H9 (cell line): ENCODE measurements at regions not wholly inside any gene's neighbourhood (a gene's known extent, or its start where the extent isn't known, plus 50 kb on each side); places are given as distances from the start of the nearest gene placed in this dataset.

Experiments used
- DNase-seq: peaks from one replicate; pipeline ENCODE4 v3.0.0-alpha.2; 2017
- H2AFZ ChIP-seq: one replicate; pipeline ENCODE4 v1.6.1; 2013; ENCODE audit warnings: mild to moderate bottlenecking, low read length, control low read depth, moderate library complexity
- H2AK5ac ChIP-seq: 2 replicates; pipeline ENCODE4 v1.6.1; 2013; ENCODE audit warnings: low read length, control low read depth, mixed read lengths; ENCODE audit not compliant: insufficient read length
- H2BK120ac ChIP-seq: one replicate; pipeline ENCODE4 v1.6.1; 2013; ENCODE audit warnings: low read depth, mild to moderate bottlenecking, low read length, control low read depth, inconsistent platforms; ENCODE audit not compliant: poor library complexity, severe bottlenecking
- H2BK12ac ChIP-seq: 2 replicates; pipeline ENCODE4 v1.6.1; 2013; ENCODE audit warnings: low read length, control low read depth, mixed read lengths, low read depth; ENCODE audit not compliant: insufficient read length
- H2BK15ac ChIP-seq: 2 replicates; pipeline ENCODE4 v1.6.1; 2013; ENCODE audit warnings: low read depth, low read length, control low read depth
- H2BK20ac ChIP-seq: one replicate; pipeline ENCODE4 v1.6.1; 2013; ENCODE audit warnings: low read depth, mild to moderate bottlenecking, low read length, control low read depth, inconsistent platforms; ENCODE audit not compliant: poor library complexity, severe bottlenecking
- H2BK5ac ChIP-seq: 2 replicates; pipeline ENCODE4 v1.6.1; 2013; ENCODE audit warnings: low read length, control low read depth, mixed read lengths; ENCODE audit not compliant: insufficient read length
- H3K14ac ChIP-seq: 2 replicates; pipeline ENCODE4 v1.6.1; 2013; ENCODE audit warnings: low read length, control low read depth; ENCODE audit not compliant: insufficient read depth
- H3K18ac ChIP-seq: 2 replicates; pipeline ENCODE4 v1.6.1; 2013; ENCODE audit warnings: low read depth, mild to moderate bottlenecking, mixed read lengths, low read length, control low read depth; ENCODE audit not compliant: insufficient read length
- H3K23ac ChIP-seq: 2 replicates; pipeline ENCODE4 v1.6.1; 2013; ENCODE audit warnings: low read length, control low read depth, mixed read lengths, low read depth; ENCODE audit not compliant: insufficient read length
- H3K23me2 ChIP-seq: 2 replicates; pipeline ENCODE4 v1.6.1; 2013; ENCODE audit warnings: low read depth, mild to moderate bottlenecking, mixed read lengths, low read length, control low read depth; ENCODE audit not compliant: insufficient read length, poor library complexity, severe bottlenecking
- H3K27ac ChIP-seq: 2 replicates; pipeline ENCODE4 v1.5.1; 2013; ENCODE audit warnings: low read length, control low read depth, mixed read lengths, low read depth; ENCODE audit not compliant: insufficient read length
- H3K27me3 ChIP-seq: 2 replicates; pipeline ENCODE4 v1.6.1; 2013; ENCODE audit warnings: low read length, control low read depth, inconsistent platforms; ENCODE audit not compliant: insufficient read depth
- H3K4ac ChIP-seq: 2 replicates; pipeline ENCODE4 v1.6.1; 2013; ENCODE audit warnings: low read depth, mild to moderate bottlenecking, control low read depth, inconsistent platforms, low read length, moderate library complexity
- H3K4me1 ChIP-seq: 2 replicates; pipeline ENCODE4 v1.6.1; 2013; ENCODE audit warnings: low read length, control low read depth, inconsistent platforms; ENCODE audit not compliant: insufficient read depth
- H3K4me2 ChIP-seq: 2 replicates; pipeline ENCODE4 v1.6.1; 2013; ENCODE audit warnings: low read length, control low read depth, mixed read lengths; ENCODE audit not compliant: insufficient read length, insufficient read depth
- H3K56ac ChIP-seq: 2 replicates; pipeline ENCODE4 v1.6.1; 2013; ENCODE audit warnings: low read depth, mild to moderate bottlenecking, mixed read lengths, low read length, control low read depth; ENCODE audit not compliant: insufficient read length
- H3K79me1 ChIP-seq: 2 replicates; pipeline ENCODE4 v1.6.1; 2013; ENCODE audit warnings: low read depth, mild to moderate bottlenecking, moderate library complexity, low read length, control low read depth, inconsistent platforms; ENCODE audit not compliant: insufficient read depth, poor library complexity, severe bottlenecking
- H3K79me2 ChIP-seq: 2 replicates; pipeline ENCODE4 v1.6.1; 2013; ENCODE audit warnings: low read length, control low read depth, inconsistent platforms; ENCODE audit not compliant: insufficient read depth
- H3K9ac ChIP-seq: 2 replicates; pipeline ENCODE4 v1.6.1; 2013; ENCODE audit warnings: low read length, control low read depth, mixed read lengths; ENCODE audit not compliant: insufficient read length; ENCODE audit errors: extremely low read depth
- H3K9me3 ChIP-seq: one replicate; pipeline ENCODE4 v1.6.1; 2013; ENCODE audit warnings: low read depth, low read length, inconsistent platforms; ENCODE audit not compliant: control insufficient read depth
- H3T11ph ChIP-seq: one replicate; pipeline ENCODE4 v1.6.1; 2013; ENCODE audit warnings: mild to moderate bottlenecking, low read length, control low read depth, inconsistent platforms
- H4K20me1 ChIP-seq: one replicate; pipeline ENCODE4 v1.6.1; 2013; ENCODE audit not compliant: control insufficient read depth, insufficient read length, insufficient read depth
- H4K5ac ChIP-seq: 2 replicates; pipeline ENCODE4 v1.6.1; 2013; ENCODE audit warnings: low read depth, mild to moderate bottlenecking, mixed read lengths, low read length, control low read depth; ENCODE audit not compliant: insufficient read length
- H4K8ac ChIP-seq: replicated peaks from 2 replicates; pipeline ENCODE4 v1.6.1; 2013; ENCODE audit warnings: low read length, control low read depth, mixed read lengths, low read depth; ENCODE audit not compliant: insufficient read length
- H4K91ac ChIP-seq: 2 replicates; pipeline ENCODE4 v1.6.1; 2013; ENCODE audit warnings: low read depth, mild to moderate bottlenecking, moderate library complexity, mixed read lengths, low read length, control low read depth; ENCODE audit not compliant: insufficient read length
- H3K27ac Mint-ChIP-seq, 3 experiments: 2 replicates in 2 of 3; 3 replicates in 1 of 3; pipeline ENCODE4 v1.8.0; 2020 to 2021; ENCODE audit warnings: mixed read lengths in 3 of 3, mild to moderate bottlenecking in 1 of 3, moderate library complexity in 1 of 3
- H3K27me3 Mint-ChIP-seq: 2 replicates; pipeline ENCODE4 v1.8.0; 2021; ENCODE audit warnings: low read depth, mild to moderate bottlenecking, moderate library complexity, mixed read lengths
- H3K36me3 Mint-ChIP-seq, 3 experiments: 2 replicates in 2 of 3; 3 replicates in 1 of 3; pipeline ENCODE4 v1.8.0; 2020 to 2021; ENCODE audit warnings: low read depth in 3 of 3, mixed read lengths in 3 of 3; ENCODE audit not compliant: insufficient read depth in 1 of 3
- H3K4me1 Mint-ChIP-seq, 2 experiments: 2 replicates each; pipeline ENCODE4 v1.8.0; 2020; ENCODE audit warnings: mixed read lengths in 2 of 2
- H3K4me3 Mint-ChIP-seq, 2 experiments: 2 replicates in 1 of 2; 3 replicates in 1 of 2; pipeline ENCODE4 v1.8.0; 2020 to 2021; ENCODE audit warnings: mild to moderate bottlenecking in 2 of 2, mixed read lengths in 2 of 2, moderate library complexity in 1 of 2
- H3K9me3 Mint-ChIP-seq, 2 experiments: 2 replicates in 1 of 2; 3 replicates in 1 of 2; pipeline ENCODE4 v1.8.0; 2020; ENCODE audit warnings: mild to moderate bottlenecking in 2 of 2, mixed read lengths in 2 of 2, moderate library complexity in 1 of 2
- WGBS: extraction: QIAGEN DNeasy Blood & Tissue Kit; methylation state at CpG from one replicate; pipeline ENCODE4 v1.1.7; 2013; ENCODE audit warnings: missing lambda C conversion rate, low lambda C conversion rate, mixed read lengths; ENCODE audit not compliant: insufficient read length; ENCODE audit errors: extremely low coverage; 5-methylcytosine and 5-hydroxymethylcytosine counted together
- TF ChIP-seq, protein P1 (sequence below): fragments of 200-600 bp; sonication (generic); conservative IDR thresholded peaks from 3 replicates; pipeline ENCODE4 v1.8.0; 2021; ENCODE audit warnings: antibody characterized with exemption, mild to moderate bottlenecking

DNA sequence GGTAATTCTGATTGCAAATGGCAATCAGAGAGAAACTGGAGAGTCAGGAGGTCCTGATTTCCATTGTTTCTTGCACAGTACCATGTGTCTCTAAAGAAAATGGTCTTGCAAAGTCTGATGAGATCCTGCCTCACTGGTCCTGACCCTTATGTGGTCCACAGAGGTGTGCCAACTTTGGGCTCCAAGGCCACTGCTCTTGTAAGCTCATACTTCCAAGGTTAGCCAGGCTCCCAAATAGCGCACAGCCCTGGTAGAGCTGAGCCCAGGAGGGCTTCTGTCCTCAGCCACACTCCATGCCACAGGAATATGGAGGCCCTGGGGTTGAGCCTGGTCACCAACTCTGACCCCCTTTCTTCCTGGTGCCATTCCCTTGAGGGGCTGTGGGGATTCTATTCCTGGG lies 80.7 kb downstream of the SDC1 start:
- Histone ChIP-seq H2AFZ (no peak overlapping the region), H4K91ac (no peak overlapping the region), H3K79me1 (no peaks in the 10 kb centered on the region), H2BK5ac (no peak overlapping the region), H2BK12ac (no peak overlapping the region), H3K79me2 (no peaks in the 10 kb centered on the region), H4K8ac (no peak overlapping the region), H3K23ac (no peak overlapping the region), H3K27ac (no peak overlapping the region), H3K14ac (no peak overlapping the region), H2AK5ac (no peak overlapping the region), H3K56ac (no peak overlapping the region), H3K4me1 (peaks cover 1% of the 10 kb centered on the region; the same call in 1 of the 2 replicates), H3K4ac (no peak overlapping the region), H2BK120ac (no peak overlapping the region), H2BK20ac (no peak overlapping the region), H4K20me1 (no peaks in the 10 kb centered on the region), H3K4me2 (no peak overlapping the region), H3K9me3 (no peaks in the 10 kb centered on the region), H3K27me3 (no peaks in the 10 kb centered on the region), H3K9ac (no peak overlapping the region), H4K5ac (no peak overlapping the region), H2BK15ac (no peak overlapping the region), H3K18ac (no peak overlapping the region), H3T11ph (no peak overlapping the region), H3K23me2 (no peaks in the 10 kb centered on the region)
- no peak overlapping the region for H3K27ac Mint-ChIP-seq
- H3K4me3 Mint-ChIP-seq: no peak overlapping the region
- no peak for DNase-seq
- H3K9me3 Mint-ChIP-seq: no peaks in the 10 kb centered on the region; a peak in 1 of 5 replicates
- WGBS: no CpG with 5 or more reads among the region's 1 CpG
- peaks cover 3% of the 10 kb centered on the region for H3K27me3 Mint-ChIP-seq
- TF ChIP-seq, protein P1, sequence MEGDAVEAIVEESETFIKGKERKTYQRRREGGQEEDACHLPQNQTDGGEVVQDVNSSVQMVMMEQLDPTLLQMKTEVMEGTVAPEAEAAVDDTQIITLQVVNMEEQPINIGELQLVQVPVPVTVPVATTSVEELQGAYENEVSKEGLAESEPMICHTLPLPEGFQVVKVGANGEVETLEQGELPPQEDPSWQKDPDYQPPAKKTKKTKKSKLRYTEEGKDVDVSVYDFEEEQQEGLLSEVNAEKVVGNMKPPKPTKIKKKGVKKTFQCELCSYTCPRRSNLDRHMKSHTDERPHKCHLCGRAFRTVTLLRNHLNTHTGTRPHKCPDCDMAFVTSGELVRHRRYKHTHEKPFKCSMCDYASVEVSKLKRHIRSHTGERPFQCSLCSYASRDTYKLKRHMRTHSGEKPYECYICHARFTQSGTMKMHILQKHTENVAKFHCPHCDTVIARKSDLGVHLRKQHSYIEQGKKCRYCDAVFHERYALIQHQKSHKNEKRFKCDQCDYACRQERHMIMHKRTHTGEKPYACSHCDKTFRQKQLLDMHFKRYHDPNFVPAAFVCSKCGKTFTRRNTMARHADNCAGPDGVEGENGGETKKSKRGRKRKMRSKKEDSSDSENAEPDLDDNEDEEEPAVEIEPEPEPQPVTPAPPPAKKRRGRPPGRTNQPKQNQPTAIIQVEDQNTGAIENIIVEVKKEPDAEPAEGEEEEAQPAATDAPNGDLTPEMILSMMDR: no peak
- H3K4me1 Mint-ChIP-seq: peaks cover 29 to 45% of the 10 kb centered on the region in 2 experiments
- H3K36me3 Mint-ChIP-seq: no peaks in the 10 kb centered on the region
